ENCODE measurements at regions not wholly inside any gene's neighbourhood (a gene's known extent, or its start where the extent isn't known, plus 50 kb on each side); places are given as distances from the start of the nearest gene placed in this dataset.

DNA sequence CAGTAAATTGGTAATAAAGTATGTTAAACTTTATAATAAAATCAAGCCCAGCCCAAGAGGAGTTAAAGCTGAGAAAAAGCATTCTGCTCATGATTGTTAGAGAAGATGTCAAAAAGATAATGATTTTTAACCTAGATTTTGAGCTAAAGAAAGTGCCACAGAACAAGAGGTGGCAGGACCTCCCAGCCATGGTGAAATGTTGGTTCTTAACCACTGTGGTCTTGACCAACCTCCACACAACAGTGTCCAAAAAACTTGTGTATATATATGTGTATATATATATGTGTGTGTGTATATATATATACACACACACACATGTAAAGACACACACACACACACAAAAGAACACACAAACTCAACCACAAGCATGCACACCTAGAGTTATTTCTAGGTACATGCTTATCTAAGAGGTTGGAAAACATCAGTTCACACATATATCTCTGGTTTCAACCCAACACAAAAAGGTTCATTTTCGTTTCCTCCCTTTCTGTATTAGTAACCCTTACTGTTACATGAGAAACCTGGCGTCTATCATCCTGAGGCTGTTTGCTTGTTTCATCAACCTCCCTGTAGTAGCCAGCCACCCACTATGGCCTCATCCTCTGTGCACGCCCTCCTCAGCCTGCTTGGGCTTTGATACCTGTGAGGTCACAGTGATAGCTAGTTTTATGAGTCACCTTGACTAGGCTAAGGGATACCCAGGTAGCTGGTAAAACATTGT is 631.8 kb upstream of the ID2 start:
- TF ChIP-seq ZBTB1 (CRISPR knock-in tag; IDR thresholded peaks at IDR 0.05; ENCODE audit: borderline replicate concordance, low read depth) (no peak), TGIF2 (CRISPR knock-in tag; IDR thresholded peaks at IDR 0.05) (no peak), TEAD1 (CRISPR knock-in tag; IDR thresholded peaks at IDR 0.05) (no peak), EZH2 (IDR thresholded peaks at IDR 0.05; ENCODE audit: borderline replicate concordance, low read depth, low read length) (no peak)
- TF ChIP-seq, protein P1, sequence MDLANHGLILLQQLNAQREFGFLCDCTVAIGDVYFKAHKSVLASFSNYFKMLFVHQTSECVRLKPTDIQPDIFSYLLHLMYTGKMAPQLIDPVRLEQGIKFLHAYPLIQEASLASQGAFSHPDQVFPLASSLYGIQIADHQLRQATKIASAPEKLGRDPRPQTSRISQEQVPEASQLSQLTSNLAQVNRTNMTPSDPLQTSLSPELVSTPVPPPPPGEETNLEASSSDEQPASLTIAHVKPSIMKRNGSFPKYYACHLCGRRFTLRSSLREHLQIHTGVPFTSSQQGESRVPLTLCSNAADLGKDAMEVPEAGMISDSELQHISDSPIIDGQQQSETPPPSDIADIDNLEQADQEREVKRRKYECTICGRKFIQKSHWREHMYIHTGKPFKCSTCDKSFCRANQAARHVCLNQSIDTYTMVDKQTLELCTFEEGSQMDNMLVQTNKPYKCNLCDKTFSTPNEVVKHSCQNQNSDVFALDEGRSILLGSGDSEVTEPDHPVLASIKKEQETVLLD (IDR thresholded peaks at IDR 0.05) = no peak

All from K562 (cell line).